ENCODE measurements at regions not wholly inside any gene's neighbourhood (a gene's known extent, or its start where the extent isn't known, plus 50 kb on each side); places are given as distances from the start of the nearest gene placed in this dataset.

GRCh38 chr4:65918872-65919271, 248.6 kb upstream of the EPHA5 start:
- Histone ChIP-seq H3K36me3 (ENCODE audit: control insufficient read depth, insufficient read depth, low read length) (no peaks in the 10 kb centered on the region), H3K4me3 (ENCODE audit: low read depth, low read length) (no peak overlapping the region), H3K27me3 (ENCODE audit: control insufficient read depth, insufficient read depth, low read length) (no peaks in the 10 kb centered on the region)
- DNase-seq (ENCODE audit: low read depth), result no peak
- TF ChIP-seq CTCF (IDR thresholded peaks at IDR 0.05; ENCODE audit: insufficient read depth, low read length, poor library complexity, severe bottlenecking), result no peak

GRCh38 chr4:65918212-65918611, 247.9 kb upstream of the EPHA5 start:
- Histone ChIP-seq H3K27me3 (ENCODE audit: control insufficient read depth, insufficient read depth, low read length) (no peaks in the 10 kb centered on the region), H3K36me3 (ENCODE audit: control insufficient read depth, insufficient read depth, low read length) (no peaks in the 10 kb centered on the region), H3K4me3 (ENCODE audit: low read depth, low read length) (no peak overlapping the region)
- no peak for TF ChIP-seq CTCF (IDR thresholded peaks at IDR 0.05; ENCODE audit: insufficient read depth, low read length, poor library complexity, severe bottlenecking)
- no peak for DNase-seq (ENCODE audit: low read depth)

GRCh38 chr4:65917486-65917885, 247.2 kb upstream of the EPHA5 start:
- TF ChIP-seq CTCF (IDR thresholded peaks at IDR 0.05; ENCODE audit: insufficient read depth, low read length, poor library complexity, severe bottlenecking), result no peak

GRCh38 chr4:65911720-65912119, 241.4 kb upstream of the EPHA5 start:
- DNase-seq (ENCODE audit: low read depth), result no peak
- no peak for TF ChIP-seq CTCF (IDR thresholded peaks at IDR 0.05; ENCODE audit: insufficient read depth, low read length, poor library complexity, severe bottlenecking)
- H3K4me3 ChIP-seq (ENCODE audit: low read depth, low read length), result no peak overlapping the region
- no peaks in the 10 kb centered on the region for H3K36me3 ChIP-seq (ENCODE audit: control insufficient read depth, insufficient read depth, low read length)
- H3K27me3 ChIP-seq (ENCODE audit: control insufficient read depth, insufficient read depth, low read length), result no peaks in the 10 kb centered on the region

More at GRCh38 chr4:65917486-65917885, 247.2 kb upstream of the EPHA5 start:
- Histone ChIP-seq H3K4me3 (ENCODE audit: low read depth, low read length) (no peak overlapping the region), H3K36me3 (ENCODE audit: control insufficient read depth, insufficient read depth, low read length) (no peaks in the 10 kb centered on the region), H3K27me3 (ENCODE audit: control insufficient read depth, insufficient read depth, low read length) (no peaks in the 10 kb centered on the region)
- no peak for DNase-seq (ENCODE audit: low read depth)

GRCh38 chr4:65893957-65894755, 223.9 kb upstream of the EPHA5 start:
- Histone ChIP-seq H3K4me3 (ENCODE audit: low read depth, low read length) (no peak overlapping the region), H3K27me3 (ENCODE audit: control insufficient read depth, insufficient read depth, low read length) (no peaks in the 10 kb centered on the region), H3K36me3 (ENCODE audit: control insufficient read depth, insufficient read depth, low read length) (no peaks in the 10 kb centered on the region)
- TF ChIP-seq CTCF (IDR thresholded peaks at IDR 0.05; ENCODE audit: insufficient read depth, low read length, poor library complexity, severe bottlenecking), result no peak
- no peak for DNase-seq (ENCODE audit: low read depth)

GRCh38 chr4:65893271-65893670, 223.0 kb upstream of the EPHA5 start:
- no peak for DNase-seq (ENCODE audit: low read depth)
- no peak for TF ChIP-seq CTCF (IDR thresholded peaks at IDR 0.05; ENCODE audit: insufficient read depth, low read length, poor library complexity, severe bottlenecking)
- Histone ChIP-seq H3K36me3 (ENCODE audit: control insufficient read depth, insufficient read depth, low read length) (no peaks in the 10 kb centered on the region), H3K4me3 (ENCODE audit: low read depth, low read length) (no peak overlapping the region), H3K27me3 (ENCODE audit: control insufficient read depth, insufficient read depth, low read length) (no peaks in the 10 kb centered on the region)
